ENCODE measurements at regions not wholly inside any gene's neighbourhood (a gene's known extent, or its start where the extent isn't known, plus 50 kb on each side); places are given as distances from the start of the nearest gene placed in this dataset.

DNA sequence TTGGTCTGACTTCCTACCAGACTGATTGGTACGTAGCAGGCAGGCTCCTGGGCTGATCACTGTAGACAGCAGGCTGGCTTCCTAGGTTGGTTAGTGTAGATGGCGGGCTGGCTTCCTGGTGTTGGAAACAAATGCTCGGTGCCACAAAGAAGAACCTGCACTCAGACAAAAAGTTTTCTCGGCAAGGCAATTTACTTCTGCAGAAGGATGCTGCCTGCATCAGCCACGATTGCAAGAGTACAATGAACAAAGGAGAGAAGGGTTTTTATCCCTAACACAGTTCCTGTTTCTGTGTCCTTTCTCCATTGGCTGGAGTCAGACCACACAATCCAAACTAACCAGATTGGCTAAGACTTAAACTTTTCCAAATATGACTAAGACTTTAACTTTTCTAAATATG lies 123.6 kb upstream of the PPP2R2D start:
- TF ChIP-seq, protein P1, sequence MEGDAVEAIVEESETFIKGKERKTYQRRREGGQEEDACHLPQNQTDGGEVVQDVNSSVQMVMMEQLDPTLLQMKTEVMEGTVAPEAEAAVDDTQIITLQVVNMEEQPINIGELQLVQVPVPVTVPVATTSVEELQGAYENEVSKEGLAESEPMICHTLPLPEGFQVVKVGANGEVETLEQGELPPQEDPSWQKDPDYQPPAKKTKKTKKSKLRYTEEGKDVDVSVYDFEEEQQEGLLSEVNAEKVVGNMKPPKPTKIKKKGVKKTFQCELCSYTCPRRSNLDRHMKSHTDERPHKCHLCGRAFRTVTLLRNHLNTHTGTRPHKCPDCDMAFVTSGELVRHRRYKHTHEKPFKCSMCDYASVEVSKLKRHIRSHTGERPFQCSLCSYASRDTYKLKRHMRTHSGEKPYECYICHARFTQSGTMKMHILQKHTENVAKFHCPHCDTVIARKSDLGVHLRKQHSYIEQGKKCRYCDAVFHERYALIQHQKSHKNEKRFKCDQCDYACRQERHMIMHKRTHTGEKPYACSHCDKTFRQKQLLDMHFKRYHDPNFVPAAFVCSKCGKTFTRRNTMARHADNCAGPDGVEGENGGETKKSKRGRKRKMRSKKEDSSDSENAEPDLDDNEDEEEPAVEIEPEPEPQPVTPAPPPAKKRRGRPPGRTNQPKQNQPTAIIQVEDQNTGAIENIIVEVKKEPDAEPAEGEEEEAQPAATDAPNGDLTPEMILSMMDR (IDR thresholded peaks at IDR 0.05; ENCODE audit: low read depth, low read length, poor library complexity, severe bottlenecking), result no peak
- no peak for TF ChIP-seq EZH2phosphoT487 (IDR thresholded peaks at IDR 0.05; ENCODE audit: borderline replicate concordance, low read length)

Data from DOHH2 (cell line).